Glutamatergic neuron (in vitro differentiated cells): ENCODE measurements at regions not wholly inside any gene's neighbourhood (a gene's known extent, or its start where the extent isn't known, plus 50 kb on each side); places are given as distances from the start of the nearest gene placed in this dataset.
"Not testable (repeated sequence)": the region's sequence is repeated elsewhere in the genome, so short reads cannot be mapped to it uniquely, and the experiment has no call there.

Experiments used
- DNase-seq: peaks from one replicate; pipeline ENCODE4 v3.0.0; 2022
- H3K27ac Mint-ChIP-seq: one replicate; pipeline ENCODE4 v1.8.0; 2020; ENCODE audit warnings: mild to moderate bottlenecking, mixed read lengths, inconsistent platforms; ENCODE audit not compliant: unreplicated experiment
- H3K27me3 Mint-ChIP-seq: one replicate; pipeline ENCODE4 v1.8.0; 2020; ENCODE audit warnings: mild to moderate bottlenecking, moderate library complexity, mixed read lengths, inconsistent platforms; ENCODE audit not compliant: unreplicated experiment
- H3K36me3 Mint-ChIP-seq: one replicate; pipeline ENCODE4 v1.8.0; 2020; ENCODE audit warnings: mild to moderate bottlenecking, mixed read lengths, inconsistent platforms; ENCODE audit not compliant: unreplicated experiment
- H3K4me1 Mint-ChIP-seq: one replicate; pipeline ENCODE4 v1.8.0; 2020; ENCODE audit warnings: mild to moderate bottlenecking, low read depth, mixed read lengths, inconsistent platforms; ENCODE audit not compliant: unreplicated experiment
- H3K4me3 Mint-ChIP-seq: one replicate; pipeline ENCODE4 v1.8.0; 2020; ENCODE audit warnings: mild to moderate bottlenecking, mixed read lengths, inconsistent platforms; ENCODE audit not compliant: unreplicated experiment
- H3K9me3 Mint-ChIP-seq: one replicate; pipeline ENCODE4 v1.8.0; 2020; ENCODE audit warnings: mild to moderate bottlenecking, moderate library complexity, mixed read lengths, inconsistent platforms; ENCODE audit not compliant: unreplicated experiment
- CTCF ChIP-seq: fragments of 200-600 bp; sonication (generic); IDR thresholded peaks from one replicate; pipeline ENCODE4 v1.5.0; 2021; ENCODE audit not compliant: partially characterized antibody, unreplicated experiment

- DNase-seq: no peak
- Mint-ChIP-seq H3K4me1 (no peaks in the 10 kb centered on the region), H3K27ac (no peak overlapping the region), H3K27me3 (peaks cover 30% of the 10 kb centered on the region), H3K36me3 (peaks cover 43% of the 10 kb centered on the region), H3K9me3 (peaks cover 64% of the 10 kb centered on the region), H3K4me3 (no peak overlapping the region)
- TF ChIP-seq CTCF: no peak
Observed at GRCh38 chr22:11307998-11308397, 4220.0 kb upstream of the OR11H1 start.

GRCh38 chr22:11309777-11310176 is 4218.2 kb upstream of the OR11H1 start:
- not testable (repeated sequence) for H3K4me1 Mint-ChIP-seq, H3K4me3 Mint-ChIP-seq, H3K27ac Mint-ChIP-seq, DNase-seq
- Mint-ChIP-seq H3K36me3 (peaks cover 47% of the 10 kb centered on the region), H3K27me3 (peaks cover 30% of the 10 kb centered on the region), H3K9me3 (peaks cover 63% of the 10 kb centered on the region)

GRCh38 chr22:11310647-11311046 is 4217.3 kb upstream of the OR11H1 start:
- not testable (repeated sequence) for H3K4me1 Mint-ChIP-seq
- H3K36me3 Mint-ChIP-seq: peaks cover 47% of the 10 kb centered on the region

GRCh38 chr22:11312640-11313039 is 4215.4 kb upstream of the OR11H1 start:
- Mint-ChIP-seq H3K27me3 (peaks cover 20% of the 10 kb centered on the region), H3K9me3 (peaks cover 44% of the 10 kb centered on the region), H3K36me3 (peaks cover 31% of the 10 kb centered on the region)
- not testable (repeated sequence) for H3K4me3 Mint-ChIP-seq, H3K27ac Mint-ChIP-seq, DNase-seq, H3K4me1 Mint-ChIP-seq

More at GRCh38 chr22:11310647-11311046, 4217.3 kb upstream of the OR11H1 start:
- H3K4me3 Mint-ChIP-seq, DNase-seq, H3K27ac Mint-ChIP-seq: not testable (repeated sequence)
- peaks cover 30% of the 10 kb centered on the region for H3K27me3 Mint-ChIP-seq
- peaks cover 57% of the 10 kb centered on the region for H3K9me3 Mint-ChIP-seq

- H3K27me3 Mint-ChIP-seq: peaks cover 17% of the 10 kb centered on the region
- peaks cover 43% of the 10 kb centered on the region for H3K9me3 Mint-ChIP-seq
- not testable (repeated sequence) for H3K27ac Mint-ChIP-seq, H3K4me3 Mint-ChIP-seq, DNase-seq, H3K4me1 Mint-ChIP-seq
- peaks cover 28% of the 10 kb centered on the region for H3K36me3 Mint-ChIP-seq
Observed at GRCh38 chr22:11313040-11313759, 4214.8 kb upstream of the OR11H1 start.

GRCh38 chr22:11318633-11319032 is 4209.4 kb upstream of the OR11H1 start:
- H3K9me3 Mint-ChIP-seq: peaks cover 22% of the 10 kb centered on the region
- H3K4me1 Mint-ChIP-seq: not testable (repeated sequence)

GRCh38 chr22:11324439-11325037 is 4203.5 kb upstream of the OR11H1 start:
- not testable (repeated sequence) for H3K27me3 Mint-ChIP-seq, H3K4me3 Mint-ChIP-seq, H3K36me3 Mint-ChIP-seq, H3K27ac Mint-ChIP-seq, H3K4me1 Mint-ChIP-seq, DNase-seq
- H3K9me3 Mint-ChIP-seq: peaks cover 26% of the 10 kb centered on the region

More at GRCh38 chr22:11318633-11319032, 4209.4 kb upstream of the OR11H1 start:
- H3K4me3 Mint-ChIP-seq, H3K36me3 Mint-ChIP-seq, DNase-seq, H3K27me3 Mint-ChIP-seq, H3K27ac Mint-ChIP-seq: not testable (repeated sequence)

GRCh38 chr22:11325767-11326166 is 4202.2 kb upstream of the OR11H1 start:
- peaks cover 27% of the 10 kb centered on the region for H3K9me3 Mint-ChIP-seq

GRCh38 chr22:11341387-11342068 is 4186.5 kb upstream of the OR11H1 start:
- H3K4me1 Mint-ChIP-seq, H3K27ac Mint-ChIP-seq, H3K27me3 Mint-ChIP-seq, H3K4me3 Mint-ChIP-seq, DNase-seq: not testable (repeated sequence)
- Mint-ChIP-seq H3K36me3 (peaks cover 15% of the 10 kb centered on the region), H3K9me3 (peaks cover 31% of the 10 kb centered on the region)

More at GRCh38 chr22:11325767-11326166, 4202.2 kb upstream of the OR11H1 start:
- H3K27ac Mint-ChIP-seq: no peak overlapping the region
- no peak for DNase-seq
- peaks cover 2% of the 10 kb centered on the region for H3K27me3 Mint-ChIP-seq
- no peak for TF ChIP-seq CTCF
- no peaks in the 10 kb centered on the region for H3K4me1 Mint-ChIP-seq
- peaks cover 5% of the 10 kb centered on the region for H3K36me3 Mint-ChIP-seq
- no peak overlapping the region for H3K4me3 Mint-ChIP-seq

GRCh38 chr22:11351181-11351580 is 4176.8 kb upstream of the OR11H1 start:
- not testable (repeated sequence) for DNase-seq, H3K27ac Mint-ChIP-seq, H3K27me3 Mint-ChIP-seq, H3K4me1 Mint-ChIP-seq, H3K4me3 Mint-ChIP-seq
- H3K9me3 Mint-ChIP-seq: peaks cover 28% of the 10 kb centered on the region
- peaks cover 12% of the 10 kb centered on the region for H3K36me3 Mint-ChIP-seq
